Body of pancreas (tissue), 4 donors: ENCODE measurements at regions not wholly inside any gene's neighbourhood (a gene's known extent, or its start where the extent isn't known, plus 50 kb on each side); places are given as distances from the start of the nearest gene placed in this dataset.
"Not testable (repeated sequence)": the region's sequence is repeated elsewhere in the genome, so short reads cannot be mapped to it uniquely, and the experiment has no call there.

Experiments
- ATAC-seq: fragments of 150-250 bp; one replicate; pipeline ENCODE4 v1.9.1; 2016
- DNase-seq, 4 donors: peaks; one replicate each; pipeline ENCODE4 v3.0.0-alpha.2; 2019
- H3K27ac ChIP-seq, 4 donors: fragments of 200-600 bp; sonication (generic); 1 replicate in 3 of 4; 2 replicates in 1 of 4; pipeline versions ENCODE4 v1.5.1 to v1.6.1; 2016 to 2019; ENCODE audit warnings: mild to moderate bottlenecking in 1 of 4, mixed read lengths in 1 of 4, moderate library complexity in 1 of 4
- H3K27me3 ChIP-seq, 2 donors: fragments of 200-600 bp; sonication (generic); one replicate each; pipeline ENCODE4 v1.6.0; 2016; ENCODE audit warnings: mild to moderate bottlenecking in 1 of 2
- H3K36me3 ChIP-seq, 2 donors: fragments of 200-600 bp; sonication (generic); replicated peaks in 1 of 2; 2 replicates each; pipeline ENCODE4 v1.5.1; 2016; ENCODE audit warnings: low read depth in 2 of 2; ENCODE audit not compliant: insufficient read depth in 1 of 2
- H3K4me1 ChIP-seq: fragments of 200-600 bp; sonication (generic); one replicate; pipeline ENCODE4 v1.6.0; 2016
- H3K4me3 ChIP-seq, 2 donors: fragments of 200-600 bp; sonication (generic); 1 replicate in 1 of 2; 2 replicates in 1 of 2; pipeline ENCODE4 v1.5.1; 2016 to 2019
- H3K9me3 ChIP-seq, 3 donors: fragments of 200-600 bp; sonication (generic); 1 replicate in 2 of 3; 2 replicates in 1 of 3; pipeline ENCODE4 v1.5.1; 2016
- CTCF ChIP-seq, 7 experiments: fragments of 450-650 bp in 4 of 7; fragments of 200-600 bp in 3 of 7; sonication (generic) in 3 of 7; IDR thresholded peaks; one replicate each; pipeline ENCODE4 v1.5.1; 2016 to 2019; ENCODE audit warnings: antibody characterized with exemption in 7 of 7
- POLR2A ChIP-seq, 3 donors: fragments of 450-650 bp; IDR thresholded peaks; one replicate each; pipeline ENCODE4 v1.6.1; 2016; ENCODE audit warnings: antibody characterized with exemption in 3 of 3, mild to moderate bottlenecking in 2 of 3
- whole genome bisulfite sequencing, 2 donors: methylation state at CpG; one replicate each; pipeline ENCODE4 v1.1.5; 2017; 5-methylcytosine and 5-hydroxymethylcytosine counted together
- intact Hi-C: fragments of 100-400 bp; cut with DNase I; formaldehyde crosslinking; loops from one replicate; pipeline ENCODE4 v1.15.1; 2023

- DNase-seq (no peak), ATAC-seq (no peak)
- WGBS, 2 donors: 30 to 38% methylated on average over 1 of the region's 1 CpG
- intact Hi-C loops: no loop called here
- Histone ChIP-seq H3K4me3 (no peak overlapping the region), H3K36me3 (no peaks in the 10 kb centered on the region), H3K9me3 (no peaks in the 10 kb centered on the region), H3K27me3 (no peaks in the 10 kb centered on the region), H3K27ac (no peak overlapping the region), H3K4me1 (no peaks in the 10 kb centered on the region)
- no peak for TF ChIP-seq POLR2A (IDR thresholded peaks at IDR 0.05)
- TF ChIP-seq CTCF (IDR thresholded peaks at IDR 0.05): no peak
Observed at GRCh38 chr5:25669645-25670401, 1025.0 kb upstream of the CDH10 start.

GRCh38 chr5:25662610-25663009 lies 1017.8 kb upstream of the CDH10 start:
- no peak for TF ChIP-seq POLR2A (IDR thresholded peaks at IDR 0.05)
- no peak for TF ChIP-seq CTCF (IDR thresholded peaks at IDR 0.05)
- Histone ChIP-seq H3K36me3 (no peaks in the 10 kb centered on the region), H3K9me3 (peaks cover 0 to 2% (median 0%) of the 10 kb centered on the region in 3 donors), H3K4me1 (no peaks in the 10 kb centered on the region), H3K4me3 (no peak overlapping the region), H3K27ac (no peak overlapping the region), H3K27me3 (no peaks in the 10 kb centered on the region)
- WGBS, 2 donors: 45 to 60% methylated on average over 2 of the region's 2 CpGs
- no peak for DNase-seq
- intact Hi-C loops: no loop called here
- ATAC-seq: no peak

GRCh38 chr5:25650316-25650715 lies 1005.5 kb upstream of the CDH10 start:
- H3K36me3 ChIP-seq, H3K4me1 ChIP-seq, intact Hi-C loops, DNase-seq, H3K4me3 ChIP-seq, H3K27ac ChIP-seq, ATAC-seq, H3K9me3 ChIP-seq, H3K27me3 ChIP-seq: not testable (repeated sequence)
- WGBS, 2 donors: 82 to 86% methylated on average over 7 of the region's 7 CpGs

- Histone ChIP-seq H3K4me3 (no peak overlapping the region), H3K27me3 (no peaks in the 10 kb centered on the region), H3K36me3 (no peaks in the 10 kb centered on the region), H3K4me1 (no peaks in the 10 kb centered on the region), H3K27ac (no peak overlapping the region), H3K9me3 (no peaks in the 10 kb centered on the region)
- ATAC-seq: no peak
- TF ChIP-seq CTCF (IDR thresholded peaks at IDR 0.05) (no peak), POLR2A (IDR thresholded peaks at IDR 0.05) (no peak)
- DNase-seq: no peak
- intact Hi-C loops: no loop called here
- WGBS, 2 donors: 86 to 92% methylated on average over 16 of the region's 16 CpGs
Observed at GRCh38 chr5:25649628-25650265, 1005.0 kb upstream of the CDH10 start.

GRCh38 chr5:25646421-25647341 lies 1001.9 kb upstream of the CDH10 start:
- no peak overlapping the region for H3K4me3 ChIP-seq
- intact Hi-C loops: no loop called here
- no peak overlapping the region for H3K27ac ChIP-seq
- DNase-seq: no peak
- H3K9me3 ChIP-seq: no peaks in the 10 kb centered on the region
- H3K27me3 ChIP-seq: no peaks in the 10 kb centered on the region
- no peaks in the 10 kb centered on the region for H3K4me1 ChIP-seq
- no peak for TF ChIP-seq POLR2A (IDR thresholded peaks at IDR 0.05)
- TF ChIP-seq CTCF (IDR thresholded peaks at IDR 0.05): no peak
- whole genome bisulfite sequencing, 2 donors: 45 to 60% methylated on average over 3 of the region's 3 CpGs
- ATAC-seq: no peak
- H3K36me3 ChIP-seq: no peaks in the 10 kb centered on the region
